ENCODE measurements at regions not wholly inside any gene's neighbourhood (a gene's known extent, or its start where the extent isn't known, plus 50 kb on each side); places are given as distances from the start of the nearest gene placed in this dataset.
"Not testable (repeated sequence)": the region's sequence is repeated elsewhere in the genome, so short reads cannot be mapped to it uniquely, and the experiment has no call there.

GRCh38 chr9:41839786-41840185 is 289.4 kb downstream of the CNTNAP3B start:
- in situ Hi-C loops (cut with HindIII; ENCODE audit: low sequenced_read_pairs); DNase-seq (ENCODE audit: low spot score): not testable (repeated sequence)

GRCh38 chr9:41838953-41839352 is 290.3 kb downstream of the CNTNAP3B start:
- in situ Hi-C loops (cut with HindIII; ENCODE audit: low sequenced_read_pairs); DNase-seq (ENCODE audit: low spot score): not testable (repeated sequence)

- DNase-seq (ENCODE audit: low spot score); in situ Hi-C loops (cut with HindIII; ENCODE audit: low sequenced_read_pairs): not testable (repeated sequence)
Observed at GRCh38 chr9:41838562-41838851, 290.7 kb downstream of the CNTNAP3B start.

- in situ Hi-C loops (cut with HindIII; ENCODE audit: low sequenced_read_pairs); DNase-seq (ENCODE audit: low spot score): not testable (repeated sequence)
Observed at GRCh38 chr9:41837684-41838561, 291.3 kb downstream of the CNTNAP3B start.

GRCh38 chr9:41833108-41833507 is 296.1 kb downstream of the CNTNAP3B start:
- DNase-seq (ENCODE audit: low spot score); in situ Hi-C loops (cut with HindIII; ENCODE audit: low sequenced_read_pairs): not testable (repeated sequence)

GRCh38 chr9:41824723-41825122 is 304.5 kb downstream of the CNTNAP3B start:
- DNase-seq (ENCODE audit: low spot score); in situ Hi-C loops (cut with HindIII; ENCODE audit: low sequenced_read_pairs): not testable (repeated sequence)

GRCh38 chr9:41802706-41803105 is 326.5 kb downstream of the CNTNAP3B start:
- DNase-seq (ENCODE audit: low spot score); in situ Hi-C loops (cut with HindIII; ENCODE audit: low sequenced_read_pairs): not testable (repeated sequence)

- DNase-seq (ENCODE audit: low spot score); in situ Hi-C loops (cut with HindIII; ENCODE audit: low sequenced_read_pairs): not testable (repeated sequence)
Observed at GRCh38 chr9:41798684-41799083, 330.5 kb downstream of the CNTNAP3B start.

GRCh38 chr9:41790719-41791363 is 338.4 kb downstream of the CNTNAP3B start:
- DNase-seq (ENCODE audit: low spot score); in situ Hi-C loops (cut with HindIII; ENCODE audit: low sequenced_read_pairs): not testable (repeated sequence)

- in situ Hi-C loops (cut with HindIII; ENCODE audit: low sequenced_read_pairs); DNase-seq (ENCODE audit: low spot score): not testable (repeated sequence)
Observed at GRCh38 chr9:41790007-41790406, 339.2 kb downstream of the CNTNAP3B start.

- in situ Hi-C loops (cut with HindIII; ENCODE audit: low sequenced_read_pairs); DNase-seq (ENCODE audit: low spot score): not testable (repeated sequence)
Observed at GRCh38 chr9:41789387-41789786, 339.8 kb downstream of the CNTNAP3B start.

- in situ Hi-C loops (cut with HindIII; ENCODE audit: low sequenced_read_pairs) = not testable (repeated sequence)
Observed at GRCh38 chr9:41787951-41788350, 341.3 kb downstream of the CNTNAP3B start.

GRCh38 chr9:41787270-41787669 is 342.0 kb downstream of the CNTNAP3B start:
- DNase-seq (ENCODE audit: low spot score); in situ Hi-C loops (cut with HindIII; ENCODE audit: low sequenced_read_pairs): not testable (repeated sequence)

More at GRCh38 chr9:41787951-41788350, 341.3 kb downstream of the CNTNAP3B start:
- DNase-seq (ENCODE audit: low spot score) = not testable (repeated sequence)

GRCh38 chr9:41784006-41784405 is 345.2 kb downstream of the CNTNAP3B start:
- in situ Hi-C loops (cut with HindIII; ENCODE audit: low sequenced_read_pairs); DNase-seq (ENCODE audit: low spot score): not testable (repeated sequence)

GRCh38 chr9:41783070-41783810 is 346.0 kb downstream of the CNTNAP3B start:
- DNase-seq (ENCODE audit: low spot score); in situ Hi-C loops (cut with HindIII; ENCODE audit: low sequenced_read_pairs): not testable (repeated sequence)

- DNase-seq (ENCODE audit: low spot score); in situ Hi-C loops (cut with HindIII; ENCODE audit: low sequenced_read_pairs): not testable (repeated sequence)
Observed at GRCh38 chr9:41781899-41782298, 347.3 kb downstream of the CNTNAP3B start.

- DNase-seq (ENCODE audit: low spot score); in situ Hi-C loops (cut with HindIII; ENCODE audit: low sequenced_read_pairs): not testable (repeated sequence)
Observed at GRCh38 chr9:41779897-41780406, 349.3 kb downstream of the CNTNAP3B start.

- in situ Hi-C loops (cut with HindIII; ENCODE audit: low sequenced_read_pairs); DNase-seq (ENCODE audit: low spot score): not testable (repeated sequence)
Observed at GRCh38 chr9:41779192-41779591, 350.0 kb downstream of the CNTNAP3B start.

GRCh38 chr9:41778535-41779071 is 350.6 kb downstream of the CNTNAP3B start:
- in situ Hi-C loops (cut with HindIII; ENCODE audit: low sequenced_read_pairs); DNase-seq (ENCODE audit: low spot score): not testable (repeated sequence)
